HepG2 (cell line): ENCODE measurements at regions not wholly inside any gene's neighbourhood (a gene's known extent, or its start where the extent isn't known, plus 50 kb on each side); places are given as distances from the start of the nearest gene placed in this dataset.

Source experiments
- FOXA3 ChIP-seq: IDR thresholded peaks from 2 replicates; pipeline ENCODE4 v1.6.1; 2016; ENCODE audit warnings: missing genetic modification reagents, missing compliant biosample characterization
- HOXA3 ChIP-seq: sonication (generic); formaldehyde crosslinking; IDR thresholded peaks from 2 replicates; pipeline ENCODE4 v1.5.0; 2020; ENCODE audit warnings: missing genetic modification reagents
- KLF9 ChIP-seq: IDR thresholded peaks from 2 replicates; pipeline ENCODE4 v1.6.1; 2016; ENCODE audit warnings: low read depth
- MEF2D ChIP-seq: sonication (generic); formaldehyde crosslinking; IDR thresholded peaks from 2 replicates; pipeline ENCODE4 v1.5.1; 2020; ENCODE audit warnings: mild to moderate bottlenecking, missing genetic modification reagents
- NFE2 ChIP-seq: sonication (generic); formaldehyde crosslinking; IDR thresholded peaks from 2 replicates; pipeline ENCODE4 v1.4.0; 2020; ENCODE audit warnings: missing genetic modification reagents
- POGZ ChIP-seq: sonication (generic); formaldehyde crosslinking; IDR thresholded peaks from 2 replicates; pipeline ENCODE4 v1.4.0; 2020; ENCODE audit warnings: mild to moderate bottlenecking, missing genetic modification reagents
- PPARG ChIP-seq: conservative IDR thresholded peaks from 2 replicates; pipeline ENCODE4 v1.6.1; 2016; ENCODE audit warnings: missing biosample characterization, missing genetic modification reagents
- SALL2 ChIP-seq: sonication (generic); formaldehyde crosslinking; IDR thresholded peaks from 2 replicates; pipeline ENCODE4 v1.8.1; 2023; ENCODE audit warnings: mild to moderate bottlenecking, missing genetic modification reagents, inconsistent platforms
- TBP ChIP-seq: sonication (generic); formaldehyde crosslinking; IDR thresholded peaks from 2 replicates; pipeline ENCODE4 v1.5.0; 2020; ENCODE audit warnings: missing genetic modification reagents
- ZNF101 ChIP-seq: sonication (generic); formaldehyde crosslinking; IDR thresholded peaks from 2 replicates; pipeline ENCODE4 v1.4.0; 2020; ENCODE audit warnings: mild to moderate bottlenecking, low read depth, missing genetic modification reagents, borderline replicate concordance
- ZNF17 ChIP-seq: sonication (generic); formaldehyde crosslinking; IDR thresholded peaks from 2 replicates; pipeline ENCODE4 v1.5.0; 2020; ENCODE audit warnings: mild to moderate bottlenecking, missing genetic modification reagents
- ZNF558 ChIP-seq: sonication (generic); formaldehyde crosslinking; IDR thresholded peaks from 2 replicates; pipeline ENCODE4 v1.9.0; 2022; ENCODE audit warnings: mild to moderate bottlenecking, missing genetic modification reagents, borderline replicate concordance
- ZNF616 ChIP-seq: sonication (generic); formaldehyde crosslinking; IDR thresholded peaks from 2 replicates; pipeline ENCODE4 v1.5.0; 2020; ENCODE audit warnings: low read depth, mild to moderate bottlenecking, missing genetic modification reagents
- ZNF619 ChIP-seq: sonication (generic); formaldehyde crosslinking; IDR thresholded peaks from 2 replicates; pipeline ENCODE4 v1.4.0; 2020; ENCODE audit warnings: mild to moderate bottlenecking, missing genetic modification reagents
- ZNF780A ChIP-seq: sonication (generic); formaldehyde crosslinking; IDR thresholded peaks from 2 replicates; pipeline ENCODE4 v1.8.0; 2022; ENCODE audit warnings: mild to moderate bottlenecking, missing genetic modification reagents, moderate library complexity
- ZNF788 ChIP-seq: sonication (generic); formaldehyde crosslinking; IDR thresholded peaks from 2 replicates; pipeline ENCODE4 v1.5.0; 2020; ENCODE audit warnings: mild to moderate bottlenecking, missing genetic modification reagents, borderline replicate concordance
- ZNF790 ChIP-seq: sonication (generic); formaldehyde crosslinking; IDR thresholded peaks from 2 replicates; pipeline ENCODE4 v1.8.0; 2022; ENCODE audit warnings: missing genetic modification reagents, mild to moderate bottlenecking, borderline replicate concordance
- ZSCAN22 ChIP-seq: sonication (generic); formaldehyde crosslinking; IDR thresholded peaks from 2 replicates; pipeline ENCODE4 v1.4.0; 2020; ENCODE audit warnings: mild to moderate bottlenecking, missing genetic modification reagents
- ZZZ3 ChIP-seq: sonication (generic); formaldehyde crosslinking; IDR thresholded peaks from 2 replicates; pipeline ENCODE4 v1.4.0; 2020; ENCODE audit warnings: missing genetic modification reagents, mild to moderate bottlenecking, borderline replicate concordance
- TF ChIP-seq, protein P1 (sequence below): IDR thresholded peaks from 2 replicates; pipeline ENCODE4 v1.6.1; 2016; ENCODE audit warnings: low read depth, borderline replicate concordance
- TF ChIP-seq, protein P2 (sequence below): sonication (generic); IDR thresholded peaks from 2 replicates; pipeline ENCODE4 v1.6.1; 2016; ENCODE audit warnings: low read depth, borderline replicate concordance
- TF ChIP-seq, protein P3 (sequence below): sonication (generic); formaldehyde crosslinking; IDR thresholded peaks from 2 replicates; pipeline ENCODE4 v1.8.1; 2023; ENCODE audit warnings: mild to moderate bottlenecking, moderate library complexity, missing genetic modification reagents

DNA sequence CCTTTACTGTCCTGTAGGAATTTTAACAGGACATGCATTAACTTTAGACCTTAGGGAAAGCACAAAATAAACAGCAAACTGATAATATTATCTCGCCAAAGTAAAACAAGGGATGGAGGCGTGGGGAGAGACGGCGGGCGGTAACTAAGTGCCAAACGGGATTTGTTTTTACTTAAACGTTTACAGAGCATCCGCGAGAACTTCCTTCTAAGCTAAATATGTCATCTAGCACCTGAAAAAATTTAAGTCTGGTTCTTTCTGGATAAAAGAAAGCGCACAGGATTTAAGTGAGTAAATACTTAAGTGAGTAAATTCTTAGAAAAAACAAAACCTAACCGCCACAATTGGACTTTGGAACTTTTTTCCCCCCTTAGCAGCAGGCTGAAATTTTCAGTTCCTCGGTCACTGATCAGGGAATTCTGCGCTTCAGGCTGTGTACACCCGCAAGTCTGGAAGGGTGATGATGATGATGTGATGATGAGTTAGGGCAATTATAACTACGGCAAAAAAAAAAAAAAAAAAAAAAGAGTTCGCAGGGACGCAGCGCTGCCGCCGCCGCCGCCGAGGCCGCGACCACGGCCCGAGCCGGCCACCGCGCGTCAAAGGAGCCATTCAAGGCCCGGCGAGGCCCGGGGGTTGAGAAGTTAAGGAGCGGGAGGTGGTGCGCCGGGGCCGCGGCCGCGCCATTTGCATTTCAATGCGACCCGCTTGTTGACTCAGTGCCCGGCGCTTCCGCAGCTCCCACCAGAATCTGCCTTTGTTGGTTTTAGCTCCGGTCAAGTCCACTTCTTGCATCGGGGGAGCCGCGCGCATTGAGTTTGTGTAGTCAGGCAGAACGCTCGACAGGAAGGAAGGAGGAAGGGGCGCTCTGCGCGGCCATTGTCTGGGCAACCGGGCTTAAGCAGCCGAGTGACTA is 108.8 kb downstream of the SPRY1 start (continued):
- TF ChIP-seq ZNF558 (CRISPR knock-in tag) (no peak), KLF9 (CRISPR knock-in tag) (no peak), POGZ (CRISPR knock-in tag) (peak; percentile 90), ZNF101 (CRISPR knock-in tag) (no peak), ZSCAN22 (CRISPR knock-in tag) (no peak), ZNF788 (peak; percentile 94), TBP (CRISPR knock-in tag) (no peak), SALL2 (CRISPR knock-in tag) (no peak), ZNF619 (CRISPR knock-in tag) (no peak), FOXA3 (CRISPR knock-in tag) (peak; percentile 99), ZNF17 (CRISPR knock-in tag) (no peak), ZNF790 (no peak), MEF2D (CRISPR knock-in tag) (no peak), NFE2 (CRISPR knock-in tag) (no peak), ZNF616 (CRISPR knock-in tag) (peak; percentile 73; the same call in 1 of the 2 replicates), ZNF780A (CRISPR knock-in tag) (no peak), PPARG (peak; percentile 62), HOXA3 (CRISPR knock-in tag) (peak; percentile 93), ZZZ3 (CRISPR knock-in tag) (no peak)
- TF ChIP-seq, protein P1, sequence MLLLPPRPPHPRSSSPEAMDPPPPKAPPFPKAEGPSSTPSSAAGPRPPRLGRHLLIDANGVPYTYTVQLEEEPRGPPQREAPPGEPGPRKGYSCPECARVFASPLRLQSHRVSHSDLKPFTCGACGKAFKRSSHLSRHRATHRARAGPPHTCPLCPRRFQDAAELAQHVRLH (CRISPR knock-in tag) = peak; percentile 91; the same call in 1 of the 2 replicates
- TF ChIP-seq, protein P2, sequence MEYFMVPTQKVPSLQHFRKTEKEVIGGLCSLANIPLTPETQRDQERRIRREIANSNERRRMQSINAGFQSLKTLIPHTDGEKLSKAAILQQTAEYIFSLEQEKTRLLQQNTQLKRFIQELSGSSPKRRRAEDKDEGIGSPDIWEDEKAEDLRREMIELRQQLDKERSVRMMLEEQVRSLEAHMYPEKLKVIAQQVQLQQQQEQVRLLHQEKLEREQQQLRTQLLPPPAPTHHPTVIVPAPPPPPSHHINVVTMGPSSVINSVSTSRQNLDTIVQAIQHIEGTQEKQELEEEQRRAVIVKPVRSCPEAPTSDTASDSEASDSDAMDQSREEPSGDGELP = peak; percentile 69; the same call in 1 of the 2 replicates
- TF ChIP-seq, protein P3, sequence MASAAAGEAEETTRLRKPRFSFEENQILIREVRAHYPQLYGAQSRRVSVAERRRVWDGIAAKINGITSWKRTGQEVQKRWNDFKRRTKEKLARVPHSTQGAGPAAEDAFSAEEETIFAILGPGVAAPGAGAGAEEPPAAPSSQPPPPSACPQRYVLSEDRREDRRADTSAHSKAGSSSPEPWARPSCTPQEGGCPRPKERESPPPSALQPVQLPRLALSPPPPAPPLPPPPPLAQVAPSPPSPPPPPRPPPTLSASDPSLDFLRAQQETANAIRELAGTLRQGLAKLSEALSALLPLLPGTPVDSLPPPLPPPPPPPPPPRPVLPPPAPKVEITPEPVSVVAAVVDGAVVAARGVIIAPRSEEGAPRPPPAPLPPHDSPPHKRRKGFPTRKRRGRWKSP = peak; percentile 92
